WTC11 (cell line): ENCODE measurements at regions not wholly inside any gene's neighbourhood (a gene's known extent, or its start where the extent isn't known, plus 50 kb on each side); places are given as distances from the start of the nearest gene placed in this dataset.

Source experiments
- ATAC-seq: fragments of 200-7000 bp; cut with Tn5 transposase; 2 replicates; pipeline ENCODE4 v1.10.0; 2021; ENCODE audit warnings: mild to moderate bottlenecking, moderate library complexity
- CTCF ChIA-PET: fragments of 300-600 bp; sonication (Branson Sonifier 250); formaldehyde crosslinking; loops from one replicate; lab custom pipeline; 2021; ENCODE audit warnings: antibody characterized with exemption; lab: Charles Lee
- POLR2A ChIA-PET: fragments of 350-600 bp; sonication (Branson Sonifier 250); formaldehyde crosslinking; loops from one replicate; lab custom pipeline; 2021; ENCODE audit warnings: antibody characterized with exemption; lab: Charles Lee
- DNase-seq: peaks from one replicate; pipeline ENCODE4 v3.0.0; 2021; ENCODE audit warnings: low spot score
- H3K27ac Mint-ChIP-seq: 2 replicates; pipeline ENCODE4 v1.8.0; 2021; ENCODE audit warnings: mixed read lengths
- H3K27me3 Mint-ChIP-seq: 2 replicates; pipeline ENCODE4 v1.8.0; 2021; ENCODE audit warnings: low read depth, mild to moderate bottlenecking, moderate library complexity, mixed read lengths
- H3K36me3 Mint-ChIP-seq: 2 replicates; pipeline ENCODE4 v1.8.0; 2021; ENCODE audit warnings: mixed read lengths
- H3K4me1 Mint-ChIP-seq: 2 replicates; pipeline ENCODE4 v1.8.0; 2022; ENCODE audit warnings: mixed read lengths
- H3K4me3 Mint-ChIP-seq: 2 replicates; pipeline ENCODE4 v1.8.0; 2021; ENCODE audit warnings: mild to moderate bottlenecking, moderate library complexity, mixed read lengths
- H3K9me3 Mint-ChIP-seq: 2 replicates; pipeline ENCODE4 v1.8.0; 2021; ENCODE audit warnings: mixed read lengths
- EMX1 ChIP-seq: fragments of 250-450 bp; sonication (Bioruptor Pico); IDR thresholded peaks from 2 replicates; pipeline ENCODE4 v1.8.0; 2021; ENCODE audit warnings: mild to moderate bottlenecking
- FOXK1 ChIP-seq: sonication (generic); formaldehyde crosslinking; IDR thresholded peaks from 2 replicates; pipeline ENCODE4 v1.8.0; 2022; ENCODE audit warnings: mild to moderate bottlenecking, moderate library complexity, missing genetic modification reagents
- GRHL2 ChIP-seq: fragments of 250-450 bp; sonication (Bioruptor Pico); IDR thresholded peaks from 2 replicates; pipeline ENCODE4 v1.8.0; 2022; ENCODE audit warnings: mild to moderate bottlenecking, moderate library complexity; ENCODE audit not compliant: insufficient replicate concordance, severe bottlenecking
- NR2C2 ChIP-seq: sonication (generic); formaldehyde crosslinking; IDR thresholded peaks from 2 replicates; pipeline ENCODE4 v1.8.0; 2022; ENCODE audit warnings: mild to moderate bottlenecking, missing genetic modification reagents
- OVOL2 ChIP-seq: fragments of 250-450 bp; sonication (Bioruptor Pico); IDR thresholded peaks from 2 replicates; pipeline ENCODE4 v1.9.0; 2021; ENCODE audit warnings: mild to moderate bottlenecking, borderline replicate concordance
- ZNF121 ChIP-seq: sonication (generic); formaldehyde crosslinking; IDR thresholded peaks from 2 replicates; pipeline ENCODE4 v1.8.0; 2023; ENCODE audit warnings: missing genetic modification reagents
- ZNF263 ChIP-seq: sonication (generic); formaldehyde crosslinking; IDR thresholded peaks from 2 replicates; pipeline ENCODE4 v1.8.1; 2022; ENCODE audit warnings: low read depth, mild to moderate bottlenecking, moderate library complexity, missing genetic modification reagents
- ZNF396 ChIP-seq: fragments of 250-450 bp; sonication (Bioruptor Pico); IDR thresholded peaks from 2 replicates; pipeline ENCODE4 v1.8.0; 2021; ENCODE audit warnings: mild to moderate bottlenecking, moderate library complexity, borderline replicate concordance
- TF ChIP-seq, protein P1 (sequence below): fragments of 200-600 bp; IDR thresholded peaks from 2 replicates; pipeline ENCODE4 v1.8.0; 2022; ENCODE audit warnings: antibody characterized with exemption
- TF ChIP-seq, protein P2 (sequence below): fragments of 250-450 bp; sonication (Bioruptor Pico); IDR thresholded peaks from 2 replicates; pipeline ENCODE4 v1.9.0; 2021; ENCODE audit warnings: mild to moderate bottlenecking, borderline replicate concordance
- TF ChIP-seq, protein P3 (sequence below): sonication (generic); formaldehyde crosslinking; IDR thresholded peaks from 2 replicates; pipeline ENCODE4 v1.8.0; 2023; ENCODE audit warnings: missing genetic modification reagents, mild to moderate bottlenecking, borderline replicate concordance
- TF ChIP-seq, protein P4 (sequence below): sonication (generic); formaldehyde crosslinking; IDR thresholded peaks from 2 replicates; pipeline ENCODE4 v1.8.1; 2023; ENCODE audit warnings: mild to moderate bottlenecking, missing genetic modification reagents
- TF ChIP-seq, protein P5 (sequence below): sonication (generic); formaldehyde crosslinking; IDR thresholded peaks from 2 replicates; pipeline ENCODE4 v1.8.0; 2022; ENCODE audit warnings: mild to moderate bottlenecking, missing genetic modification reagents
- TF ChIP-seq, protein P6 (sequence below): sonication (generic); formaldehyde crosslinking; IDR thresholded peaks from 2 replicates; pipeline ENCODE4 v1.8.1; 2023; ENCODE audit warnings: mild to moderate bottlenecking, moderate library complexity, missing genetic modification reagents

DNA sequence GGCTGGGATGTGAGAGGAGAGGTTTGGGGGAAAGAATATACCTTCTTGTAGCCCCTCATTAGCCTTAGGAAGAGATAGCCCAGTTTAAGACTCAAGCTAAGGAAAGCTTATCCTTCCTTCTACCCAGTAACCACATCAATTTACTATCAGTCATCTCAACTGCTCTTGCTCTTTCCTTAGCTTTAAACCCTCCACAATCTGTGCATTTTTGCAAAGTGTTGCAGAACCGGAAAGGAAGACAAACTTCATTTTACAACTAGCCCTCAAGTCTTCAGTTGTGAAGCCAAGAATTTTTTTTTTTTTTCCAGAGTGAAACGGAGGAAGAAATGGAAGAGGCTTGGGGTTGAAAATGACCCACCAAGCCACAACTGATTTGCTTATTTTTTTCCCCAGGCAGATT lies 137.0 kb upstream of the LMO4 start (continued):
- TF ChIP-seq, protein P1, sequence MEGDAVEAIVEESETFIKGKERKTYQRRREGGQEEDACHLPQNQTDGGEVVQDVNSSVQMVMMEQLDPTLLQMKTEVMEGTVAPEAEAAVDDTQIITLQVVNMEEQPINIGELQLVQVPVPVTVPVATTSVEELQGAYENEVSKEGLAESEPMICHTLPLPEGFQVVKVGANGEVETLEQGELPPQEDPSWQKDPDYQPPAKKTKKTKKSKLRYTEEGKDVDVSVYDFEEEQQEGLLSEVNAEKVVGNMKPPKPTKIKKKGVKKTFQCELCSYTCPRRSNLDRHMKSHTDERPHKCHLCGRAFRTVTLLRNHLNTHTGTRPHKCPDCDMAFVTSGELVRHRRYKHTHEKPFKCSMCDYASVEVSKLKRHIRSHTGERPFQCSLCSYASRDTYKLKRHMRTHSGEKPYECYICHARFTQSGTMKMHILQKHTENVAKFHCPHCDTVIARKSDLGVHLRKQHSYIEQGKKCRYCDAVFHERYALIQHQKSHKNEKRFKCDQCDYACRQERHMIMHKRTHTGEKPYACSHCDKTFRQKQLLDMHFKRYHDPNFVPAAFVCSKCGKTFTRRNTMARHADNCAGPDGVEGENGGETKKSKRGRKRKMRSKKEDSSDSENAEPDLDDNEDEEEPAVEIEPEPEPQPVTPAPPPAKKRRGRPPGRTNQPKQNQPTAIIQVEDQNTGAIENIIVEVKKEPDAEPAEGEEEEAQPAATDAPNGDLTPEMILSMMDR, result no peak
- TF ChIP-seq OVOL2, result no peak
- TF ChIP-seq, all 79 proteins: peak for 0

DNA sequence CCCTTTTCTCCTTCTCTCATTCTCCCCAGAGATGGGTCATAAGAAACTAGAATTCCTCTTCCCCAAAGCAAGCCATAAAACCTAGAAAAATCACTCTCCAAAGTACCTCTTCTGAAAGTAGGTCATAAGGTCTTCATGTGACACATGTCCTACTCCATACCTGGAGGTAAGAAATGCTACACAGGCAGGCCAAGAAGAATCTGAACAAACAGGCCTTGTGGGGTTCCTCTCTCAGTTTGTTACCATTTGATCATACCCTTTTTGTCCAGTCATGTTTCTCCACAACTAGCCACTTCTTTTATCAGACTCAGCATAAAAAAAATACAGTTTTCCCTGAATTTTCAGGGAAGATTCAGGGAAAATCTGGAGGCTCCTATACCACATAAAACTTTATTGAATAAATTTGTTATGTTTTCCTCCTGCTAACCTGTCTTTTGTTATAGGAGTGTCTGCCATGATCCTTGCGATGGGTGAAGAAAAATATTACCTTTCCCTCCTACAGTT lies 134.4 kb upstream of the LMO4 start:
- Mint-ChIP-seq H3K9me3 (peaks cover 24% of the 10 kb centered on the region), H3K4me3 (no peak overlapping the region), H3K27ac (no peak overlapping the region), H3K27me3 (peaks cover 2% of the 10 kb centered on the region; the same call in 1 of the 2 replicates), H3K4me1 (peaks cover 14% of the 10 kb centered on the region), H3K36me3 (peaks cover 18% of the 10 kb centered on the region)
- TF ChIP-seq, protein P2, sequence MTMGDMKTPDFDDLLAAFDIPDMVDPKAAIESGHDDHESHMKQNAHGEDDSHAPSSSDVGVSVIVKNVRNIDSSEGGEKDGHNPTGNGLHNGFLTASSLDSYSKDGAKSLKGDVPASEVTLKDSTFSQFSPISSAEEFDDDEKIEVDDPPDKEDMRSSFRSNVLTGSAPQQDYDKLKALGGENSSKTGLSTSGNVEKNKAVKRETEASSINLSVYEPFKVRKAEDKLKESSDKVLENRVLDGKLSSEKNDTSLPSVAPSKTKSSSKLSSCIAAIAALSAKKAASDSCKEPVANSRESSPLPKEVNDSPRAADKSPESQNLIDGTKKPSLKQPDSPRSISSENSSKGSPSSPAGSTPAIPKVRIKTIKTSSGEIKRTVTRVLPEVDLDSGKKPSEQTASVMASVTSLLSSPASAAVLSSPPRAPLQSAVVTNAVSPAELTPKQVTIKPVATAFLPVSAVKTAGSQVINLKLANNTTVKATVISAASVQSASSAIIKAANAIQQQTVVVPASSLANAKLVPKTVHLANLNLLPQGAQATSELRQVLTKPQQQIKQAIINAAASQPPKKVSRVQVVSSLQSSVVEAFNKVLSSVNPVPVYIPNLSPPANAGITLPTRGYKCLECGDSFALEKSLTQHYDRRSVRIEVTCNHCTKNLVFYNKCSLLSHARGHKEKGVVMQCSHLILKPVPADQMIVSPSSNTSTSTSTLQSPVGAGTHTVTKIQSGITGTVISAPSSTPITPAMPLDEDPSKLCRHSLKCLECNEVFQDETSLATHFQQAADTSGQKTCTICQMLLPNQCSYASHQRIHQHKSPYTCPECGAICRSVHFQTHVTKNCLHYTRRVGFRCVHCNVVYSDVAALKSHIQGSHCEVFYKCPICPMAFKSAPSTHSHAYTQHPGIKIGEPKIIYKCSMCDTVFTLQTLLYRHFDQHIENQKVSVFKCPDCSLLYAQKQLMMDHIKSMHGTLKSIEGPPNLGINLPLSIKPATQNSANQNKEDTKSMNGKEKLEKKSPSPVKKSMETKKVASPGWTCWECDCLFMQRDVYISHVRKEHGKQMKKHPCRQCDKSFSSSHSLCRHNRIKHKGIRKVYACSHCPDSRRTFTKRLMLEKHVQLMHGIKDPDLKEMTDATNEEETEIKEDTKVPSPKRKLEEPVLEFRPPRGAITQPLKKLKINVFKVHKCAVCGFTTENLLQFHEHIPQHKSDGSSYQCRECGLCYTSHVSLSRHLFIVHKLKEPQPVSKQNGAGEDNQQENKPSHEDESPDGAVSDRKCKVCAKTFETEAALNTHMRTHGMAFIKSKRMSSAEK, result no peak
- TF ChIP-seq FOXK1 (CRISPR knock-in tag), result no peak
- TF ChIP-seq, protein P3, sequence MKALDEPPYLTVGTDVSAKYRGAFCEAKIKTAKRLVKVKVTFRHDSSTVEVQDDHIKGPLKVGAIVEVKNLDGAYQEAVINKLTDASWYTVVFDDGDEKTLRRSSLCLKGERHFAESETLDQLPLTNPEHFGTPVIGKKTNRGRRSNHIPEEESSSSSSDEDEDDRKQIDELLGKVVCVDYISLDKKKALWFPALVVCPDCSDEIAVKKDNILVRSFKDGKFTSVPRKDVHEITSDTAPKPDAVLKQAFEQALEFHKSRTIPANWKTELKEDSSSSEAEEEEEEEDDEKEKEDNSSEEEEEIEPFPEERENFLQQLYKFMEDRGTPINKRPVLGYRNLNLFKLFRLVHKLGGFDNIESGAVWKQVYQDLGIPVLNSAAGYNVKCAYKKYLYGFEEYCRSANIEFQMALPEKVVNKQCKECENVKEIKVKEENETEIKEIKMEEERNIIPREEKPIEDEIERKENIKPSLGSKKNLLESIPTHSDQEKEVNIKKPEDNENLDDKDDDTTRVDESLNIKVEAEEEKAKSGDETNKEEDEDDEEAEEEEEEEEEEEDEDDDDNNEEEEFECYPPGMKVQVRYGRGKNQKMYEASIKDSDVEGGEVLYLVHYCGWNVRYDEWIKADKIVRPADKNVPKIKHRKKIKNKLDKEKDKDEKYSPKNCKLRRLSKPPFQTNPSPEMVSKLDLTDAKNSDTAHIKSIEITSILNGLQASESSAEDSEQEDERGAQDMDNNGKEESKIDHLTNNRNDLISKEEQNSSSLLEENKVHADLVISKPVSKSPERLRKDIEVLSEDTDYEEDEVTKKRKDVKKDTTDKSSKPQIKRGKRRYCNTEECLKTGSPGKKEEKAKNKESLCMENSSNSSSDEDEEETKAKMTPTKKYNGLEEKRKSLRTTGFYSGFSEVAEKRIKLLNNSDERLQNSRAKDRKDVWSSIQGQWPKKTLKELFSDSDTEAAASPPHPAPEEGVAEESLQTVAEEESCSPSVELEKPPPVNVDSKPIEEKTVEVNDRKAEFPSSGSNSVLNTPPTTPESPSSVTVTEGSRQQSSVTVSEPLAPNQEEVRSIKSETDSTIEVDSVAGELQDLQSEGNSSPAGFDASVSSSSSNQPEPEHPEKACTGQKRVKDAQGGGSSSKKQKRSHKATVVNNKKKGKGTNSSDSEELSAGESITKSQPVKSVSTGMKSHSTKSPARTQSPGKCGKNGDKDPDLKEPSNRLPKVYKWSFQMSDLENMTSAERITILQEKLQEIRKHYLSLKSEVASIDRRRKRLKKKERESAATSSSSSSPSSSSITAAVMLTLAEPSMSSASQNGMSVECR, result no peak
- no peak for TF ChIP-seq ZNF121
- no peak for TF ChIP-seq NR2C2
- TF ChIP-seq GRHL2 (CRISPR knock-in tag), result no peak
- TF ChIP-seq, protein P4, sequence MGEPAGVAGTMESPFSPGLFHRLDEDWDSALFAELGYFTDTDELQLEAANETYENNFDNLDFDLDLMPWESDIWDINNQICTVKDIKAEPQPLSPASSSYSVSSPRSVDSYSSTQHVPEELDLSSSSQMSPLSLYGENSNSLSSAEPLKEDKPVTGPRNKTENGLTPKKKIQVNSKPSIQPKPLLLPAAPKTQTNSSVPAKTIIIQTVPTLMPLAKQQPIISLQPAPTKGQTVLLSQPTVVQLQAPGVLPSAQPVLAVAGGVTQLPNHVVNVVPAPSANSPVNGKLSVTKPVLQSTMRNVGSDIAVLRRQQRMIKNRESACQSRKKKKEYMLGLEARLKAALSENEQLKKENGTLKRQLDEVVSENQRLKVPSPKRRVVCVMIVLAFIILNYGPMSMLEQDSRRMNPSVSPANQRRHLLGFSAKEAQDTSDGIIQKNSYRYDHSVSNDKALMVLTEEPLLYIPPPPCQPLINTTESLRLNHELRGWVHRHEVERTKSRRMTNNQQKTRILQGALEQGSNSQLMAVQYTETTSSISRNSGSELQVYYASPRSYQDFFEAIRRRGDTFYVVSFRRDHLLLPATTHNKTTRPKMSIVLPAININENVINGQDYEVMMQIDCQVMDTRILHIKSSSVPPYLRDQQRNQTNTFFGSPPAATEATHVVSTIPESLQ (CRISPR knock-in tag), result no peak
- no peak for TF ChIP-seq ZNF396 (CRISPR knock-in tag)
- no peak for TF ChIP-seq EMX1 (CRISPR knock-in tag)
- TF ChIP-seq, protein P5, sequence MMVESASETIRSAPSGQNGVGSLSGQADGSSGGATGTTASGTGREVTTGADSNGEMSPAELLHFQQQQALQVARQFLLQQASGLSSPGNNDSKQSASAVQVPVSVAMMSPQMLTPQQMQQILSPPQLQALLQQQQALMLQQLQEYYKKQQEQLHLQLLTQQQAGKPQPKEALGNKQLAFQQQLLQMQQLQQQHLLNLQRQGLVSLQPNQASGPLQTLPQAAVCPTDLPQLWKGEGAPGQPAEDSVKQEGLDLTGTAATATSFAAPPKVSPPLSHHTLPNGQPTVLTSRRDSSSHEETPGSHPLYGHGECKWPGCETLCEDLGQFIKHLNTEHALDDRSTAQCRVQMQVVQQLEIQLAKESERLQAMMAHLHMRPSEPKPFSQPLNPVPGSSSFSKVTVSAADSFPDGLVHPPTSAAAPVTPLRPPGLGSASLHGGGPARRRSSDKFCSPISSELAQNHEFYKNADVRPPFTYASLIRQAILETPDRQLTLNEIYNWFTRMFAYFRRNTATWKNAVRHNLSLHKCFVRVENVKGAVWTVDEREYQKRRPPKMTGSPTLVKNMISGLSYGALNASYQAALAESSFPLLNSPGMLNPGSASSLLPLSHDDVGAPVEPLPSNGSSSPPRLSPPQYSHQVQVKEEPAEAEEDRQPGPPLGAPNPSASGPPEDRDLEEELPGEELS (CRISPR knock-in tag), result no peak
- TF ChIP-seq, protein P1, result no peak
- TF ChIP-seq, protein P6, sequence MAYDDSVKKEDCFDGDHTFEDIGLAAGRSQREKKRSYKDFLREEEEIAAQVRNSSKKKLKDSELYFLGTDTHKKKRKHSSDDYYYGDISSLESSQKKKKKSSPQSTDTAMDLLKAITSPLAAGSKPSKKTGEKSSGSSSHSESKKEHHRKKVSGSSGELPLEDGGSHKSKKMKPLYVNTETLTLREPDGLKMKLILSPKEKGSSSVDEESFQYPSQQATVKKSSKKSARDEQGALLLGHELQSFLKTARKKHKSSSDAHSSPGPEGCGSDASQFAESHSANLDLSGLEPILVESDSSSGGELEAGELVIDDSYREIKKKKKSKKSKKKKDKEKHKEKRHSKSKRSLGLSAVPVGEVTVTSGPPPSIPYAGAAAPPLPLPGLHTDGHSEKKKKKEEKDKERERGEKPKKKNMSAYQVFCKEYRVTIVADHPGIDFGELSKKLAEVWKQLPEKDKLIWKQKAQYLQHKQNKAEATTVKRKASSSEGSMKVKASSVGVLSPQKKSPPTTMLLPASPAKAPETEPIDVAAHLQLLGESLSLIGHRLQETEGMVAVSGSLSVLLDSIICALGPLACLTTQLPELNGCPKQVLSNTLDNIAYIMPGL (CRISPR knock-in tag), result no peak
- TF ChIP-seq ZNF263 (CRISPR knock-in tag), result no peak
- no peak for DNase-seq
- POLR2A ChIA-PET, result no interaction called here
- CTCF ChIA-PET, result no interaction called here
- no peak for ATAC-seq
